Stimulated activated CD8-positive, alpha-beta memory T cell treated with anti-CD3 and anti-CD28 coated beads, Interleukin-7, amount 100 ng/mL, for 24 hours (primary cell): ENCODE measurements at regions not wholly inside any gene's neighbourhood (a gene's known extent, or its start where the extent isn't known, plus 50 kb on each side); places are given as distances from the start of the nearest gene placed in this dataset.
"Not testable (repeated sequence)": the region's sequence is repeated elsewhere in the genome, so short reads cannot be mapped to it uniquely, and the experiment has no call there.

Experiments used
- DNase-seq: peaks from one replicate; pipeline ENCODE4 v3.0.0-alpha.2; 2020; ENCODE audit warnings: low read depth

DNA sequence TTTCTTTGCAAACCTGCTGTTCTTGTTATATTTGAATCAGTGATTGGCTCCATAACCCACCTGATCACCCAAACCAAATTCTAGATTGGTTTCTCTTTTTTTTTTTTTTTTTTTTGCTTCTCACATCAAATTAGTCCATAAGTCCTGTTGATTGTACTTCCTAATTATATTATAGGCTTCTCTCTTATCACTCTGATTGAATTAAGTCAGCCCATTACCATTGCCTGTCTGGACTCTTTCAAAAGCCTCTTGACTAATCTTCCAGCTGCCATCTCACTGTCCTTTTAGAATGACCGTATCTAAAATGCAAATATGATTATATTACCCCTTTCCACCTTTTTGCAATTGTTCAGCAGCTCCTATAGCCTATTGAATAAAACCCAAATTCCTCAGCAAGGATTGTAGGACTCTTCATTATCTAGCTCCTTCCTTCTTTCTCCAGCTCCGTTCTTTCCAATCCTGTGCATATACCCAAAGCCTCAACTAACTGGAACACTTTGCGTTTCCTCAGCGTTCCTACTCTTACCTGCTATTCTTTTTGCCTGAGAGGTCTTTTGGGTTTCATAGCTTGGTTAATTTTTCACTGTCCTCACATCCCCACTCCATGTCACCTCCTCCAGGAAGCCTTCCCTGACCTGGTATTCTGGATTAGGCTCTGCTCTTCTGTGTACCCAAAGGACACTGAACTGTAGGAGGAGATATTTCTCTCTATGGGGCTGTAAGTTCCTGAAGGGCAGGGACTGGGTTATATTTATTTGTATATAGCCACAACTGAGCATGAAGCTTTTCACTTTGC lies 423.3 kb downstream of the TMEM135 start:
- no peak for DNase-seq

DNA sequence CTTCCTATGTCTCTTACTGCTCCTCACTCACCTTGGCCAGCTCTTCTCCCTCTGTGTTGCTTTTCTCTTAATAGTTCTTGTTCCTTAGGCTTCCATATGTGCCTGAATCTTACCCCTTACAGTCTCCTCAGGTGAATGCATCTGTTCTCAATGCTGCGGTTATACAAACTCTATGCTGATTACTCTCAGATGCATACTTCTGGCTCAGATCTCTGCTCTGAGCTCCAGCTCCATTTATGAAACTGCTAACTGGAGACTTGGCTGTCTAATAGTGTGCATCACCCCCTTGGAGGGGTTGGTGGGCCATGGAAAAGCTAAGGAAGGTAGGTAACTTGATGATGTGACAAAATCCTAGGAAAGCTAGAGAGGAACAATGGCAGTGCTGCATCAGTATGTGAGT lies 422.5 kb downstream of the TMEM135 start:
- no peak for DNase-seq

DNA sequence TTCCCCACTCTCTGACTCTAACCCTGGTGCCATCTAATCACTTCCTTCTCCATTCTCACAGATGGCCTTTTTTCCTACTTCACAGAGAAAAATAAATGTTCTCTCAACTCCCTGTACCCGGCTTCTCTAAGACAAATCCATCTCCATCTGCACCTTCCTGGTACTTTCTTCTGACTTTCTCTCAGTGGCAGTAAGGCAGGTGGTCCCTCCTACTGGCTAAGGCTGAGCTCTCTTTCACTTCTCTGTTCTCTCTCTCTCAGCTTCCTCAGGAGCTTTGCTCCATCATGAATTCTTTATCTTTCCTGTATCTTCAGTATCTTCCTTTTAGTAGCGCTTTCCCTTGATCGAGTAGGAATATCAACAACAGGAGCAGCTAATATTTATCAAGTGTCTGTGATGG lies 421.6 kb downstream of the TMEM135 start:
- DNase-seq = no peak

DNA sequence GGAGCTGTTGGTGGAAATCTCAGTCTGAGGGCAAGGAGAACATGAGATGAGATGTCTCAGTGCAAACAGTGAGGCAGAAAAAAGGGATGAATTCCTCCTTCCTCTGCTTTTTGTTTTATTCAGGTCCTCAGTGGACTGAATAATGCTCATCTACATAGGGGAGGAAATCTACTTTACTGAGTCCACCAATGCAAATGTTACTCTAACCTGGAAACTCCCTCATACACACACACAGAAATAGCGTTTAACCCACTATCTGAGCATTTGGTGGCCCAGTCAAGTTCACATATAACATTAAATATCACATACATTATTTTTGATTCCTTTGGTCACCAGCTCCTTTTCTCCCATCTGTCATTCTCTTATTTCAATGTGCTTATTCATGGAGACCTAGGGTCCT lies 418.8 kb downstream of the TMEM135 start:
- DNase-seq = no peak

DNA sequence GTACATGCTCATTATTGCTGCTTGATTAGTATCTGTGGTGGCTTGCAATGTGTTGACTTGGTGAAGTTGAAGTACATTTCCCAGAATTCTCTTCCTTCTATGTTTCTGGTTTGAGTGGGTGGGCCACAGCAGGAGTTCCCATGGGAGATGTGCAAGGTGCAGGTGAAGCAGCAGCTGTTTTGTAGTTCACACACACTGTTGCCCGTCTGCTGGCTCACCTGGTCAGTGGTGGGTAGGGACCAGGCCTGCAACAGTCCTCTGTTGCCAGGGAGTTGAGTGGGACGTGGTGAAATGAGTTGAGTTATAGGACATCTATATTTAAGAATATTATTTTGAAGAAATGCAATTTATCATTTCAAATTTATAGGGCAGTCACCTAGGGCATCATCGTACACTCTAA lies 417.4 kb downstream of the TMEM135 start:
- DNase-seq = no peak

DNA sequence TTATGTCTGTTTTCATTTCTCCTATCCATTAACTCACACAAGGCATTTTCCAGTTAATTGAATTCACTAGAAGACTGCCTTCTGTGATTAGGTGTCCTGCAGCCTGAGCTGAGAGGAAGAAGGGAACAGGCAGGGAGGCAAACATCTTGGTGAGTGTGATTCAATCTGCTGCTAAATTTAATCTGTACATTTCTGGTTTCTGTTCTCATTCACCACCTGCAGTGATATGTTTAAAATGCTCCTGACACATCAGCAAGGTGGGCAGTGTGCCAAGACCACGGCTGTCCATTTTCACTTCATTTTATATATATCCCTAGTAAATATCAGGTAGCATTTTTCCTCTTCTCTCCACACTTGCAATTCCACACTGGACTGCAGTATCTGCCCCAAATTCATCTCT lies 416.5 kb downstream of the TMEM135 start:
- DNase-seq = no peak

DNA sequence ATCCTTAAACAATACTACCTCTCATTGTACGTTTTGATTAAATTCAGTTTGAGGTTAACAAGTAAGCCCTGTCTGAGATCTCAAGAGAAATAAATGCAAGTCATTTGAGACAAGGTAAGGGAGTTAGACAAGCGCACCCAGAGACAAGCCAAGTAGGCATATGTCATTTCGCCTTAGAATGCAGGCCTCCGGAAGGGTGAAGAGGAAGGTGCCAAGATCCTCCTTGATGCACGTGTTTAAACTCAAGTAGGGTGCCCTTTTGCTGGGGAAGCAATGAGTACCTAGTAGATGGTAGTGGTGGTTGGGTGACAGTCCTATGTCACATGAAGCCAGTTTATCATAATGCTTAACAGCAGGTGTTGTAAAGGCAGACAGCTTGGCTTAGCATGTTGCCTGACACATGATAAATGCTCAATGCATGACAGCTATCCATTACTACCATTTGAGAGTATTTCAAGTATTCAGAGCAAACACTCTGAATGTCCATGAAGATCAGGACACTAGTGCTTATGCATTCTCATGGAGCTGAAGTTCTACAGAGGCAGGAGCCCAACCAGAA lies 415.9 kb downstream of the TMEM135 start:
- no peak for DNase-seq

DNA sequence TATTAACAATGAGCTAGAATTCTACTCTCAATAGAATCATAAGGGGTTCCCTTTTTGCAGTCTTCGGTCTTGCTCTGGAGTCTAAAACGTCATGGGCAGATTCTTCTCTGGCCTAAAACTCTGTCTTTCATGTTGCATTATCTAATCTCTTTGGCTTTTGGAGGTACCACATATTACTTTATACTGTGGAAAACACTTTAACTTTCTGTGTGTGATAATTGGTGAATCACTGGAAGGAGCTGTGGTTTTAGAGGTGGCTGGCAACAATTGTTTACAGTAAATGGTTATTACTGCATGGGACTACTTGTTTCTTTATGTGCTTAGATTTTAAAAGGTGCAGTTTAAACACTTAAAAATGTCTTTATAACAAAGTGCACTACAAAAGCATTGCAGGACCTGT lies 414.3 kb downstream of the TMEM135 start:
- DNase-seq = not testable (repeated sequence)

DNA sequence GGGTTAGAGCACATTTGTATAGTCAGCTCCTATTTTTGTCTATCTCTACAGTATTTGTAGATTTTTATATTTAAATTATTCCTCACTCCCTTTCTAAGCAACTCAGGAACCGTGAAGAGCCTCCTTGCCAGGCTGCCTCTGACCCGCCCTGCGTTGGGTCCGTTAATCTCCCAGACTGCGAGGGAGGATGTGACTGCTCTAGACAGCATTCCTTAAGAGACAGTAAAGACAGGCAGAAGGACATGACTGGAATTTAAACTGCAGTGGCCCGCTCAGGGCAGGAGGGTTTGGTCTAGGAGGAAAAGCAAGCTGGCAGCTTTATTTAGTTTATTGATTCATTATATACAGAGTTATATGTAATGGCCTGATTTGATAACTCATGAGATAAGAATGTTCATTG lies 413.7 kb downstream of the TMEM135 start:
- DNase-seq = no peak

DNA sequence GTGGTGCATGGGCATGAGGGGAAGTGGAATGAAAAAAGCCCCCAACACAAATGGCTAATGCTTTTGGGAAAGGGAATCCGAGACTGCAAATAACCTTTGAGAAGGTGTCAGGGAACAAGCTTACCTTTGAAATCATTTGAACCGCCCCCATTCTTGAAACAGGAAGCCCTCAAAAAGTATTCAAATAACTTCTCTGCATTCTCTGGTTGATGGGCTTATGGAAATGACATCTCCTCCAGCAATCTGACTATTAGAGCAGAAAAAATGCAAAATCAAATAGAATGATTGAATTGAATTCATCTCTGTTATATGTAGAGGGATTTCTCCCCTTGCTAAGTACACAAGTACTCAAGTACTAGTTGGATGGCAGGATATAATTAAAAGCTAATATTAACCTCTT lies 409.9 kb downstream of the TMEM135 start:
- no peak for DNase-seq

DNA sequence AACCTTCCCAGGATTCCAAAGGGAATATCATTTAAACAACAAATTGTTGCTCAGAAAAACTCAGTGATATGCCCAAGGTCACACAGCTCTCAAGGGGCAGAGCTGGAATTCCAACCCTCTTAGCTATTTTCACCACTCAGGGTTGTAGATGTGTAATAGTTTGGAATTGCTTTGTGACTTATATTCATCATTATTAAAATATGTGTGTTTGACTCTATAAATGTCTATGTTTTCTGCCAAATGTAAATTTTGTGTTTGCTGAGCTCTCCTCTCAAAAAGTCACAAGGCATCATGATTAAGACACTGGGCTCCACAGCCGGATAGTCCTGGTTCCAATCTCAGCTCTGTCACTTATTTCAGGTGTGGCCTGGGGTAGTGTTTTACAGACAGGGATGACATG lies 407.3 kb downstream of the TMEM135 start:
- no peak for DNase-seq

DNA sequence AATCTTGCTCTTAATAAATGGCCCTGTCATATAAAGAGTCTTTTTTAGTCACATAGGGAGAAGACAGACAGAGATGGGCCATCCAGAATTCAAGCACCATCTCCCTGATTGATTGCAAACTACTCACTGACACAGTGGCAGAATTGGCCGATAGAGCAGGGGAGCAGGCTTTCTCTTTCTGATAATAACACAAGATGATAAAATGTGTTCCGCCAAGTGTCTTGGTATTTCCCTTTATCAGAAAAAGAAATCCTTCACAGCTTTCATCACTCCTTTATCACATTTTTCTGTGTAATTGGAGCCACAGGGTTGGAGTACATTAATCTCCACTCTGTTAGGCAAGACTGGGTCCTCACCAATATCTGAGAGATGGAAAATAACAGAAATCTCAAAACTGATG lies 406.0 kb downstream of the TMEM135 start:
- no peak for DNase-seq

DNA sequence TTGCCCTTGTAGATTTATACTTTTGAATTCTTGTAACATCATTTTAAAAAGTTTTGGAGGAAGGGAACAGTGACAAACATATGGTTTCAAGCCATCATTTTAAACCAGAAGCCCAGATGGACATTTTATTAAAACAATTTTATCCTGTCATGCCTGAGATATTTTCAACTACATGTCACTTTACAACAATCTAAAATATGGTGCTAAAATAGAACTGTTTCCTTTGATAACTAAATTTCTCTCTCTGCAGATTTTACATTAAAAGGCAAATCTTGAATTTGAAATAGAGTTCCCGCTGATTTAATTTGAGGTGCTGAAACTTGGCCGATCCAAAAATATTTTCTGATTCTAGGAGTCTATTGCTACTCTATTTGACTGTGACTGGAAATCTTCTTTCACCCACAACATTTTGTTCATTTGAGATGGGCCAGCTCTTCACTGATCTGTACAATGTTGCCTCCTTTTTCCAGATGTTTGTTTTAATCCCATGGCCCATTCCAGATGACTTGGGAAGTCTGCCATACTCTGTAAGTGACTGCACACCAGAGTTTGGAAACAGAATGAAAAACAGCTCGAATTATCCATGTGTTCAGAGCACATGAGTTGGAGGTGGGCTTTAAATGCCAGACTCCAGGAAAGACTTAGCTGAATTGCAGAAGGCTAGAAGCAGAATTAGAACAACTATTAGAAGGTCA lies 402.5 kb downstream of the TMEM135 start:
- no peak for DNase-seq

DNA sequence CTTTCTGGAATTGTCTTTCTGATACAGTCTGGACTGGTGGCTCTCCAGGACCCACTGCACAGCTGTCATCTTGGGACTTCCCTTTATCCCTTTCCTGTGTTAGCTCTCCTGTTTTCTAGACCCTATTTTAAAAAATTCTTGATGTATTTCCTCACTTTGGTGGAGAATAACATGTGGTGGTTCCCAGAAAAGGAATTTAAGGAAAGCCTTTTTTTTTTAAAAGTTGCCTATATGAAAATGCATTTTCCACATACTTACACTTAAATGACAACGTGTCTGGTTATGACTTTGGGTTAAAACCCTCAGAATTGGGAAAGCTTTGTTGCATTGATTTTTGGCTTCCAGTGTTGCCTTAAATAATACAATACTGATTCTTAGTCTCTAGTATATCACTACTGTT lies 400.7 kb downstream of the TMEM135 start:
- DNase-seq = no peak

DNA sequence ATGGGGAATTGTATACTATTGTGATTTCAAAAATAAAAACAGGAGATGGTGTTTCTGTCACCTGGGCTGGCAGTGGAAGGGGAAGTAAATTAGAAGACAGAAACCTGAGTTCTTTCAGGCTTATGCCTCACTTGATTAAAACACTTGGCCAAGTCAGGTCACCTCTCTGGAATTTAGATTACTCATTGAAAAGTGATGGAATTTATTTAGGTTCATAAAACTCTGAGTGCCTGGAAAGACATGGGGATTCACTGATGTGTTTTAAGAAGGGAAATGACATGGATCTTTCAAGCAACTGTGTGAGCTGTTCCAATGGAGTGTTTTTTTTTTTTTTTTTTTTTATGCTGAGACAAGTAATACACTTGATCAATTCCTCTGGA lies 400.1 kb downstream of the TMEM135 start:
- no peak for DNase-seq

DNA sequence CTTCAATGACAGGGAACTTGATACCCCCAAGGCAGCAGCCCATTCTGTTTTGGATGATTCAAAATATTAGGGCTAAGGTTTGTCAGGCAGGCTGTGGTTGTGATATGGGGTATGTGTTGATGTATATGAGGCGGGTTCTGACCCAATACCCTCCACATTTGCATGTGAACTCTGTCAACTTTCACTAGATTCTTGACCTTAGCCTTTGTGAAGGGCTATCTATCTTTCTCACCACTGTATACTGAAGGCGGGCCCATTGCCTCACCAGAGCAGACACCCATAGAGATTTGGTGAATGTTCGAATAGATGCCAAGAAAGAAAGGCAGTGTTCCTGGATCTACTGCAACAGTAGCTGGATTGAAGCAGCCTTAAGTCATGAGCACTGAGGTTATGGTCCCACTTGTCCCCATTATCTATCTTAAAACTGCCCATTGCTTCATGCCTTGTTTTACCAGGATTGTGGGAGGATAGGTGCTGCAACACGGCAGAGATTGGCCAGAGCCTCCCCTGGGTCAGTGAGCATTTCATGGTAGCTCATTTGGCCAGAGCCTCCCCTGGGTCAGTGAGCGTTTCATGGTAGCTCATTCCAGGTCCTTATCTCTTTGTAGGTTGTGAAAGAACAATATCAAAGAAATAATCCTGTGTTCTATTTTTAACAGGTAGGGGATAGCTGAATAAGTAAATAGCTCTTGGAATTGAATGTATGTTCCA lies 399.6 kb downstream of the TMEM135 start:
- no peak for DNase-seq

DNA sequence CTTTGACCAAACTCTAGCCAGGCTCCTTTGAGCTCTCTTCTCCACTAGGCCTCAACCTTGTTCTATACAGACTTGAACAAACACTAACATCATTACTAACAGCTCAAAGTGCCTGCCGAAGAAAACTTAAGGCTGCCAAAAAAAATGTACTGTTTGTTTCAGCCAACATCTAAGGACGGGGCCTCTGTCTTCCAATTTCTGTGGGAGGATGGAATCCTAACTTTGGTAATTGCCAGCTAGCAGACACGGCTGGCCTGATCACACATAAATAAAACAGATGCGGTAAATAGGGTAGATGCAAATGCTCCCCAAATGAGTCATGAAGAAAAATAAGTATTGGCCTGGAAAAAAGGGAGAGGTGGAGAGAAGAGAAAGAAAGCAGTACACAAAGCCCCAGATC lies 394.3 kb downstream of the TMEM135 start:
- no peak for DNase-seq

DNA sequence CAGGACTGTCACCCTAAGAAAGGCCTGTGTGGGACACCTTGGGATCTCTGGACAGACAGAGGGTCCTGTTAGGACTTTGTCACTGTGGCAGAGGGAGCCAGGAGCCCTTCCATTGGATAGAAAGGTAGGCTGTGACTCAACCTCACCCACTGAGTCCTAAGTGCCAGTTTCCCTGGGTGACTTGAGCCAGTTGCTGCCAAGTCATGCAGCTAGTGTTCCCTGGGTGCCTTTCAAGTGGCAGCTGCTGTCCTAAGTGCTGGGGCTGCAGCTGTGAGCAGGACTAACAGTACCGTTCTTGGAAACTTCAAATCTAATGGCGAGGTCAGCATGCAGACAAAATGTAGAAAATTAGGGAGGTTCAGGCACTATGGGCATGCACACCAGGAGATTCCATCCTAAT lies 393.7 kb downstream of the TMEM135 start:
- DNase-seq = no peak

DNA sequence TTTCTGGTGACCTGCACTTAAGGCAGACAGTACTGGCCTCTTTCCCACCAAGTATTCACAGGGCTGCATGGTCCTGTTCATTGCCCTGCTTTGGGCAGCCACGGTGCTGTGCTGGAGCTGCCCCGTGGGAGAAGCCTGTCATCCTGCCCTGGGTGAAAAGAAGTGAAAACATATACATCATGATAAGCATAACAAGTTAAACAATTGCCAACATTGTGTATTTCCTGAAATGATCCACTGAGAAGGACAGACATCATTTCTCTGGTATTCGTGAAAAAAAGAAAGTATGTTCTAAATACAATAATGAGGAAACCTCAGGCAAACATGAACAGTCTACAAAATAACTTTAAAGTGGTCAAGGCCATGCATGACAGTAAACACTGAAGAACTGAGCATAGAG lies 393.1 kb downstream of the TMEM135 start:
- no peak for DNase-seq

DNA sequence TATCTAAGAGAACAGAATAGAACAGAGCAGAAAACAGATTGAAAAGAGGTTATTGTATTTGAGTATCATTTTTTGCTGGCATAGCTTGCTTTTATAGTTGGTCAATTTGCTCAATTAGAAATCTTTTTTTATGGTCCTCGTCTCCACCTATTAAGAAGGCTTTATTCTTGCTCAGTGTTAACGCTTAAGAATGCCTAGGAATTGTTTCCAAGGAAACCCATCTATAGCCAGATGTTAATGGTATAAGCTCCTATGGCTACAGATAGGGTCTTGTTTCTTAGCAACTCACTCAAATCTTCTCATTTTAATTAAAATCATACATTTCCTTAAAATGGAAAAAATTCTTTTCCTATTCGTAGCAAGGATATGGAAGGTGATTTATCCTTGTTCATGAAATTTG lies 392.3 kb downstream of the TMEM135 start:
- DNase-seq = no peak

DNA sequence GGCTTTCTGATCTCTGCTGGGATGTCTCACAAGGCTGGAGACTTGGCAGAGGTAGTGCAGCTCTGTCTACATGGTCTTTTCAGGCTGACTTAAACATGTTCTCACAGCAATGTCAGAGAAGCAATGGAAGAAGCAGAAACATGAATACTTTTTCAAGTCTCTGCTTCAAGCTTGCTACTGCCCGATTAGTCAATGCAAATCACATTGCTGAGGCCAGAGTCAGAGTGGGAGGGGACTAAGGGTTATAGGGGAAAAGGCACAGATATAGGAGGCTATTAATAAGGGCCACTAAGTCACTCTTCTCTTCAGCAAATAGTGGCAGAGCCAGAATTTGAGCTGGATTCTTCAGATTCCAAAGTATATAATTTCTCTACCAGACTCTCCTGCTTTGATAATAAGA lies 390.5 kb downstream of the TMEM135 start:
- DNase-seq = no peak

DNA sequence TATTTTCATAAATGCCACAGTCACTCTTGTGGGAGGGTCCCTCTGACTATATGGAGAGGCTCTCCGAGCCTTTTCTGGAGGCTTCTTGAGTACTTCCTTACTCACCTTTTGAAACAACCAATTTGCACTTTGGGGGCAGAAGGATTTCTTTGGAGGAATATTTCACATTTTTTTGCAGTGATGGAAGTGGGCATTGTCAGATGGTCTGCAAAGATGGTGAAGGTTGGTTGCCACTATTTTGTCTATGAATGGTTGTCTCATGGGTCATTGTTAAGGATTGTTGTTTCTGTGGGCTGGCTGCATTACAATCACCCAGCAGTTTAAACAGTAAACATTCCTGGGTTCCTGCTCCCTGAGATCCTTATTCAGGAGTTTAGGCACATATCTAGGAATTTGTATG lies 388.2 kb downstream of the TMEM135 start:
- DNase-seq = no peak

DNA sequence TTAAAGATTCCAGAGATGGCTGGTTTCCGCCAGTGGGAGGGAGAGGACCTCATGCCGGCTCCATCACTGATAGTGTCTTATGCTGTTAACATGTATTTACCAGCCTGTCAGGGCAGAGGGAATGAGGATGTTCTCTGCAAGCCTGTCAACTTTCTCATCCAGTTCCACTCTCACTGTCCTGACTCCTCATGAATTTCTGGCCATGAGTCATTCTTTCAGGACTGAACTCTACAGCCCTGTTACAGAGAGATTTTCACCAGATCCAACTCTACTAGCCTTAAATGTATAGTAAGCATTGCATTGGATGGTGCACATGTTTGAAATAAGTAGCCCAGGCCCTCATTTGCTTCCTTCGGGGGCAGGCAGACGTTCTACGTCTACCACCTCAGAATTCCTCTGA lies 387.7 kb downstream of the TMEM135 start:
- no peak for DNase-seq
